Midbrain (tissue), 1 donor: ENCODE measurements at regions not wholly inside any gene's neighbourhood (a gene's known extent, or its start where the extent isn't known, plus 50 kb on each side); places are given as distances from the start of the nearest gene placed in this dataset.

ENCODE experiments used
- DNase-seq: peaks from one replicate; lab custom pipeline; 2025; lab: John Stamatoyannopoulos, UW

DNA sequence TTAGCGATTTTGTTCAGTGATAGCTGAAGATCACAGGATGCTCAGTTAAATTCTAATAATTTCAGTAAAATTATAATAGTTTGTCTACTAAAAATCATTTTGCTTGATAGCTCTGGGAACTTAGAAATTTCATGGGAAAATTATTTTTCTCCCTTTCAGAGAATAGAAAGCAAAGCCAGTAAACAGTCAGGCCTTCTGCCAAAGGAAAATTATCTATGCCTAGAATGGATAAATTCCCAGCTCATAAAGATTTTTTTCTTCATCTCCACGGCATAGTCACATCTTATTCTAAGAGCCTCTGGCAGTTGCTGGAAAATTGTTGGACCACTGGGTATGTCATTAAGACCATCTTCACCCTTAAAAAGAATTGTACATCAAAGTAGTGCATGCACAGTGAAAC is 169.6 kb upstream of the ANO3 start:
- no peak for DNase-seq

DNA sequence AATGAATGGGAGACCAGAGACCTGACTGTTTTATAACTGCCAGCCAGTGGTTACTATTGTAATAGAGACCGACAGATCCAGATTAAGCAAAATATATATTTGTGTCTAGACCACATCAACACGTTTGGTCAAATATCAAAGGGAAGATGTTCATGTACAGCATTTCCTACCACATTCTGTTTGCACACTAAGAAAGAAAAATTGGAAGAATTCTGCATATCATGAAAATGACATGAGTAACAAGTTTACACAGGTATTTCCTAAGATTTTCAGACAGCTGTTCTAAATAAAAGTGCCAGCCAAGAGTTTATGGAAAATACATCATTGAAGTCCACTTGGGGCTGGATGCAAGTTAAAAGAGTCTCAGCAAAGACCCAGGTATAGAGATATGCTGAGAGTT is 145.5 kb upstream of the ANO3 start:
- no peak for DNase-seq

DNA sequence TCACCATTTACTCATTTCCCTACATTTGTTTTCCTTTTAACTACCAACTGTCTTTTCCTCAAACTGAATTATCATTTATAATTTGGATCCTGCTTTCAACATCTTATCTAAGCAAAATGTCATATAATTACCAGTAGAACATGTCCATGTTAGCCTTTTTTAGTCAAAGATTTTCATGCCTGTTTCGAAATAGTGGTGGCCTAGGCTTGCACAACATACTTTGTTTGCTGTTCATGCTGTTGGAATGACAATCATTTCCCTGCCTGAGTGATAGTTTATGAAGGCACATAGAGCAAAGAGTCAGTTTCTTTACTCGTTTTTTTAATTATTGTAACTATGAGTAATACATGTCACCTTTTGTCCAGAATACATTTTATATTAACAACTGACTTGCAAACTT is 144.3 kb upstream of the ANO3 start:
- no peak for DNase-seq

DNA sequence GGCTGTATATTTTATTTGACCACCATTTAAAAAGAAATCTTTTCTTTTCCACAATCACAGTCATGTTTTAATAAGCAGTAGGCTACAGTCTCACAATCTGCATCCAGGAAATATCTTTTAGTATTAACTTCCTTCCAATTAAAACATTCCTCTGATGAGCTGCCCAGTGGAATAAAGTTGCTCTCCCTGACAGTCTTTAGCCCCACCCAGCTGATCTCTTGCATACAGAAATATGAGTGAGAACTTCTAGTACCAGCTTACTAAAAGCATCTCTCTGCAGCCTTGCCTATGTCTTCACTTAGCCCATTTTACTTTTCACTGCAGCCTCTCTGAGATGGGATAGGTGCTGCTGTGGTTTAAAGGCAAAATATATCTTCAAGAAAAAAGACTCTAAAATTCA is 143.4 kb upstream of the ANO3 start:
- DNase-seq = no peak

DNA sequence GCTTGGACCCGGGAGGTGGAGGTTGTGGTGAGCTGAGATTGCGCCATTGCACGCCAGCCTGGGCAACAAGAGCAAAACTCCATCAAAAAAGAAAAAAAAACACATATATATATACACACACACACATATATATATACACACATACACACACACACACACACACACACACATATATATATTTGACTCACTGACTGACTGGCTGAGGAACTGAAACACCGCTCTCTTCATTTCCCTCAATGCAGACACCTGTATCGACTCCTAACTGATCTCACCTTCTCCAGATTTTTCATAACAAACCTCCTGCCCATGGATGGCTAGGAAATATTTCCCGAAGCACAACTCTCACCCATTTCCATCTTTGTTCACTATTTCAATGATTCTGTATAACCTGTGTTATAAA is 140.7 kb upstream of the ANO3 start:
- DNase-seq = no peak

DNA sequence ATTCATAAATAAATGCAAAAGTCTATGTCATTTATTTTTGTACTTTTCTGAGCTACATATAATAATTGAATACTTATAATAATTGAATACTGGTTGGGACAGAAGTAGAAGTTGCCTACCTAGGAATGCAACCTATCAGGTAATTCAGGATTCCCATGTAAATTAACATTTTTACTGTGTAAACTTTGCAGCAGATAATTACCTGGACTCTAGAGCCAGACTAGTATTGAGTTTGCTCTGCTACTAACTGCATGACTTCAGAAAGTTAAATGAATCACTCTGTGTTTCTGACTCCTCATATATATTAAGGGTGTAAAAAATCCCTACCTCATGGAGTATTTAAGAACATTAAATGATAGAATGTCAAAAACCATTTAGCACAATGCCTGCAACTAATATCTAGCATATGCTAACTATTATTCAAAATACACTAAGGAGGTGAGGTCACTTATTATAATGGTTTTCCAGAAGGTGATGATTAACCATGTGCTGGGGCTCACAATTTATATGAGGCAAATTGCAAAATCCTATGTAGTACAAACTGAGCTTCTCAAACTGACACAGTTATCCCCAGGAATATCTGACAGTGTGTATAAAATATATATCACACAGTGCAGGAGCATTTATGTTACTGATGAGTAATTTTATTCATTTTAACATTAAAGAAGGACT is 138.1 kb upstream of the ANO3 start:
- DNase-seq = no peak

DNA sequence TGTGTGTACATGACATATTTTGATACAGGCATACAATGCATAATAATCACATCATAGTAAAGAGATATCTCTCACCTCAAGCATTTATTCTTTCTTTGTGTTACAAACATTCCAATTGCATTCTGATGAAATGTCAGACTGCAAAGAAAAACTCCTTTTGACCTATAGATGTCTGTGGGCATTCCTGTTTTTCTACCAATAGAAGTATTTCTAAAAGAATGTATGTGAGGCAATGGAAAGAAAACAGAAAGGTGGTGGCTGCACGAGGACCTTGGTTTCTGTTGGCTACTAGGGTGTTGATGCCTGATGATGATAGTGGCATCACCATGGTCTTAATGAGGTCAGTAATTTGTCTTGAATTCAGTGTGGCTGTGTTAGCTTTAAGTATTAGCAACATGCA is 137.0 kb upstream of the ANO3 start:
- DNase-seq = no peak

DNA sequence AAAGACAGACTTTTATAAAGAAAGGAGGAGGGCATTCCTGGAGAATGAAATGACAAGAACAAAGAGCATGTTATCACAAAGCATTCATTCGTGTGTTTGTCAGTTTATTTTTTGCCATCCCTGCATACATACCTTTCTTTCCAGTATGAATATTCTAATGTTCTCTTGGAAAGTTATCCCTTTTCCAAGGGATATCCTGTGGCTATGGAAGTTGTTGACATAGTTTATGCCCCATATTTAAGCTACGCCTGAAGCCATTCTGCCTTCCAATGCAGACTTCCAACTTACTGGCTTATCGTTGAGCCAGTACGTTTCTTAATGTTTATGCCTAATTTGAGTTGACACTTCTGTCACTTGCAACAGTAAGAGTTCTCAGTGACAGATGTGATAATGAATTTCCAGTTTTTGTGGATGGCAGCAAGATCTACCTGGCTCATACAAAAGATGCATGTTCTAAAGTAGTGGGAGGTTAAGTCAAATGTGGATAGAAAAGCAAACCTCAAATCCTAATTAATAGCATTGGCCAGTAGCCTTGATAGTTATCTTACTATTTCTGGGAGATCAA is 133.3 kb upstream of the ANO3 start:
- no peak for DNase-seq

DNA sequence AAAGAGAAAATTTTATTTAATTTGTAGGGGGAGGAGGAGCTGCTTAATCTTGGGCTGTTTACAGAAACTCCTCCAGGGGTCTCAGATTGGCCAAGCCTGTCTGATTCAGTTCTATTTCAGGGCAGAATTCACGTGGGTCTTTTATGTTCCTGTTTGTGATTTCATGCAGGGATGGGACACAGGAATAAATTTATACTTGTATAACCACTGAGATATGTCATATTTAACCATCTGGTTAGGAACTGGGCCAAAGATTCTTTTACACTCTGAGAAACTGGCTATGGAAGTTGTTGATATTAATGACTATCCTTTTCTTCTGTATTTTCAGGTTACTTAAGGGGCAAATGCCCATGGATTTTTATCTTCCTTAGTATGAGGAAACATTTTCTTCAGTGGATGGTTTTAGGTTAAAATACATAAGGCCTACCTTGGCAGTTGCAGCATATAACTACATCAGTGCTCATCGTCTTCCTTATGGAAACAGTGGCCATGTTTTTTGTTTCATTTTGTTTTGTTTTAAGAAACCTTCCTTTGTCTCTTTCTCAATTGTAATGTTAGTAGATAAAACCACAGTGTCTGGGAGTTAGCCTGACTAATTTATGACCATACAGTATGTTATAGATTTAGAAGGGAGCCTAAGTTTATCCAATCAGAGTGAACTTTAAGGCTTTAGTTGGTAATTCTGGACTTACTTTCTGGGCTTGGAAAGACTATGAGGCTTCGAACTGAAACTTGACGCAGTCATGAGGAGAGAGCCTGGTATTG is 132.4 kb upstream of the ANO3 start:
- DNase-seq = no peak

DNA sequence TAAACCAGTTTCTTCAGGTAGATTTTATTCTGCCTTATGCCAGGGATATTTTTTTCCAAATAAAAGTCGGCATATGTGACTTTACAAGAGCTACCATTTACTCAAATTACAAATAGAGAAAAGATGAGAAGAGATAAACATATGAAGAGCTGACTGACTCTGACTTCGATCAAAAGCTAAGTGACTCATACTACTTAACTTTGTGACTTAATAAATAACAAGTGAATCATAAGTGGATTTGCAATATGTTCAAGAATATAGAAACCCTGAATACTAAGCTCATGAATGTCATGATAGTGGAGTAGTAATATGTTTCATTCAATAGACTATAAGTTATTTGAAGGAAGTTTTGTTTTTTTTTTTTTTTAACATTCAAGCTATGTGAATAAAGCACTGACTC is 130.5 kb upstream of the ANO3 start:
- no peak for DNase-seq

DNA sequence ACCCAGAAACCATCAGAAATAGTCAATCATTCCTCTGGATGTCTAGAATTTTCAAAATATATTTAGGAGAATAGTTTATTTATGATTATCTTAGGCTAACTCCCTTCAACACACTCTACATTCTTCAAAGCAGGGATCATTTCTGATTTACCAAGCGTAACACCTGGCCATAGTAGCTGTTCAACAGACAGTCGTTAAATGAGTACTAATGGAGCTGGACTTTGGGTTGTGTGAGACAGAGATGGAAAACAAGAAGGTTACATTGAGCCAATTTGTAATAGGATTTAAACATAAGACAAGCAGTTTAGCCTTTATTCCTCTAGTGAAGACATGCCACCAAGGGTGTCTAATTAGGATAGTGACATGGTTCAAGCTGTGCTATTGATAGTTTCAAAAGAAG is 129.2 kb upstream of the ANO3 start:
- no peak for DNase-seq

DNA sequence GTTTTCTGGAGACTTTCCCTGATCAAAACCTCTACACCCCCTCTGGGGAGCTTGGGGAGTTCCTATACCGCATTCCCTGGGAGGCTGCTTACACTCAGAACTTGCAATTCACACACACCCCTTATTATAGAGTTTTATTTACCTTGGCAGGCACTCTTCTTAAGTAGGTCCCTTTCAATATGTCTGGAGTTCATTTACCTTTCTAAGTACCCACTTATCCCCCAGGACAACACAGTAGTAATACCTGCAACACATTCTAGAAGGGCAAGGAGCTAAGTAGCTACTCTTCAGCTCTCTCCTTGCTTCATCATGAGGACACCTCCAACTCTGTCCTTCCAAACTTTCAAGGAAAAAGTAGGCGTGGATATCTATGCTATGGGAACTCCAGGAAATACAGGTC is 127.8 kb upstream of the ANO3 start:
- DNase-seq = no peak

DNA sequence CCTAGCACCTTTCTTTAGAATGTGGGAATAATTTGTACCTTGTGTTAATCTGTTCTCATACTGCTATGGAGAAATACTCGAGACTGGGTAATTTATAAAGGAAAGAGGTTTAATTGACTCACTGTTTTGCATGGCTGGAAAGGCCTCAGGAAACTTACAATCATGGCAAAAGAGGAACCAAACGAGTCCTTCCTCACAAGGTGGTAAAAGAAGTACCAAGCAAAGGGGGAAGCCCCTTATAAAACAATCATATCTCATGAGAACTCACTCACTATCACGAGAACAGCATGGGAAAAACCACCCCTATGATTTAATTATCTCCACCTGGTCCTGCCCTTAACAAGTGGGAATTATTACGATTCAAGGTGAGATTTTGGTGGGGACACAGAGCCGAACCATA is 127.1 kb upstream of the ANO3 start:
- no peak for DNase-seq

DNA sequence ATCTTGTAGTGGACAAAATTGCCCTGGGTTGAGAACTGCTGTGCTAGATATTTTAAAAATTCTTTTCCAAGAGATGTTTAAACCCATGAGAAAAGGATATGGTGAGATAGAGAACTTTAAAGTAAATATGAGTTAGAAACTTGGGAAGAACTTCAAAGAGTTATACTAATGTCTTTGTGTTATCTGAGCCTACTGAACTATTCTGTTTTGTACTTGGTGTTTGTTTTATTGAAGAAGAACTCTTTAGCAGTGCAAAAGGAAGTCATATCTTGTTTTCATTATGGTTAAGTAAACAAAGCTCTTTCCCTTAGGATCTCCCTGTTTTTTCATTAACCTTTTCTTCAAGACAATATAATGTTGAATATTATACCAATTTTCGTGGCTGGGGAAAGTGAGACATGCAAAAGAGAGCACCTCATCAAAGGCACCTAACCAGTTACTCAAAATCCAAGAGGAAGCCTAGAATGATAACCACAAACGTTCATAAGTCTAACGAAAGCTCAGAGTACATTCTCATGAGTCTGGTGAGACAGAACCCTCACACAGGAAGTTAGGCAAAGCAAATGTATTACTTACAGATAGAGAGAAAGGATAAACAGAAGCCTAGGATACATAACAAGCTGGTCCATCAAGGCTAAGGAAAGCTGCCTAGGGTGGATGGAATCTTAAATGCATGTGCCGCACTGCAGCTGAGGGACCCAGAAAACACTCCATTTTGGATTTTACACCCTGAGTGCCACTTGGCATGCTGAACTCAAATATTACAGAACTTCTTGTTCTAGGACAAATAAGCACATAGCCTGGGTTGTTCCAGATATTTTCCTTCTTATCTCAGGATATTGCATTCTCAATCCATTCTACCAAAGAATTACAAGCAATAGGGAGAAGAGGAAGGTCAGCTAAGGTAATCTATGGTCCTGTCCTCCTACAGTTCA is 112.5 kb upstream of the ANO3 start:
- no peak for DNase-seq

DNA sequence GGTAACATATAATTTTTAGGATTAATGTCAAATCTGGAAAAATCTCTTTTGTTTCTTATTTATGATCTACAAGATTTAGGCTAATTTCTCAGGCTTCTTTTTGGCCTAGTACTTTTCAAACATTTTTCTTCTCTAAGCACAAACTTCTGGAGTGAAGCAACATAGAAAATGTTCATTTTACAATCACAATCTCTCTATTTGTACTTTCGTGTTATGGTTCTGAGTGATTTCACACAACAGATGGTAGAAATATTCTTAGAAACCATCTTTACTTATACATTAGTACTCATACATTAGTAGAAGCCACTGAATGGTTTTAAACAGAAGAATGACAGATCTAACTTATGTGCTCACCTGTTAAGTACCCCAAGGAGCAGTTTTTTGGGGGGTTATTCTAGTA is 106.3 kb upstream of the ANO3 start:
- DNase-seq = no peak

DNA sequence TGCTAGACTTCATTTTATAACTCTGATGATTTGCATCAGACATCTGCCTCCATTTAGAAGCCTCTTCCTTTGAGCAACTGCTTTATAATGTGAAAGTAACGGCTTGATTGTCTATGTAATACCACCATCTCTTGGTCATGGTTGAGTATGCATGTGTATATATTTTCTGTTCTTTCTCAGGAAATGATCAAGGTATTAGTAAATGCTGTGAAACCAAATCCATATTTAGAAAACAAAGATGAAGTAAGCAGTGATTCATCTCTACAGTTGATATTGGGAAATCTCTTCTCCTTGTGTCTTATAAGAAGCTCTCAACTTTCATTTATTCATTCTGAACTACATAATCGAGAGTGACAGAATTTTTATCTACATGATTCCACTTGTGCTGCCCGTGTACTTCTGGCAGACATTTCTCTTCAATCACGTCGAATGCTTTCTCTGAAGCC is 104.6 kb upstream of the ANO3 start:
- peak; percentile 29 for DNase-seq

DNA sequence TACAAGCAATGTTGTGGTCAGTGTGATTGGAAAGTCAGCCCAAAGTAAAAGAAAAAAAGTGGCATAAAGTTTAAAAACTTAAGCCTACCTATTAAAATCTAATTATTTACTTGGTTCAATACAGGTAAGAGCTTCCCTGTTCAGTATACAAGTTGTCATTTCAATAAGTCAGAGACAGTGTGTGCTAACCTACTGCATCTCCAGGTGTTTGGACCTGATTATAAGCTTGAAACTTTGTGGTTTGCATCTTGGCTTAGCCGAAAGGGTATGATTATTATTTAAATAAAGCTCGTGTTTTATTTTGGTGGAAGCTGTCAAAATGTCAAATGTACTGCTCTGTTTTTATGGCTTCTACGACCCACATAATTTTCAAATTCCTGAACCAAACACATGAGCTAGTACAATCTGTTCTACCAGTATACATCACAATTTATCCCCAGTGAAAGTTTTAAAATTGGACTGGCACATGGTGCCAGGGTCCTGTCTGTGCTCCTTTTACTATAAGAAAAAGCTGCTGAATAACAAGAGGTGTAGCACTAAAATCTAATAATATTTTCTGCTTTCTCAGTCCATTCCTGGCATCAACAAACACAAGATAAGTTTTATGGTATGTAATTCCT is 103.9 kb upstream of the ANO3 start:
- no peak for DNase-seq

DNA sequence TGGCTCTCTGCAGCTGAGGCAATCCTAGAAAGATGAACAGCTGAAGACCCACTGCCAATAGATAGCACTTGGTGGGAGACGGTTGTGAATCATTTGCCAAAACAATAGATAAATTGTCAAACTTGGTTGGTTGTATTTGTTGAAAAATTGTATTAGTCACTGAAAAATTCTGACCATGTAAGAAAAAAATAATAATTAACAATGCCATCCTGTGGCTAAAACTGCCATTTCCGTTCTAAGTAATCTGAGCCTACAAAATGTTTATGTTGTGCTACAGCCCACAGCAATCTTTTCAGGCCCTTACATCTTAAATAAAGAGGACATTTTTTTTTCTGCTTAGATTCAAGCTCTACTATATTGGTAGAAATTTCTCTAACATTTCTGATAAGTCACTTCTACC is 103.2 kb upstream of the ANO3 start:
- DNase-seq = no peak

DNA sequence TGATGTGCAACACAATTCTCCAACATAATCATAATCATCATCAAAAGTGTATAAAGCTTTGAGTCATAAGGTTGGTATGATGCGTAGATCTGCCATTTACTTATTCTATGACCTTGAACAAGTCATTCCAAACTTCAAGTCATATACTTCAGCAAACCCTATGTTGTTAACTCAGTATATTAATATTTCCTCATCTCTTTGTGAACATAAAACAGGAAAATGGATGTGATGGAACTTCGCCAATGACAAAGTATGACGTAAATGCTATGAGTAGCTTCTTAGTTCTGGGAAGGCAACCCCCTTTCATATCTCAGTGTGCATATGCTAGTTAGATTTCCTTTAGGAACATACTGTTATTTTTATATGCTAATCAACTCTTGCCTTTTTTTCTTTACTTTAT is 102.7 kb upstream of the ANO3 start:
- no peak for DNase-seq

DNA sequence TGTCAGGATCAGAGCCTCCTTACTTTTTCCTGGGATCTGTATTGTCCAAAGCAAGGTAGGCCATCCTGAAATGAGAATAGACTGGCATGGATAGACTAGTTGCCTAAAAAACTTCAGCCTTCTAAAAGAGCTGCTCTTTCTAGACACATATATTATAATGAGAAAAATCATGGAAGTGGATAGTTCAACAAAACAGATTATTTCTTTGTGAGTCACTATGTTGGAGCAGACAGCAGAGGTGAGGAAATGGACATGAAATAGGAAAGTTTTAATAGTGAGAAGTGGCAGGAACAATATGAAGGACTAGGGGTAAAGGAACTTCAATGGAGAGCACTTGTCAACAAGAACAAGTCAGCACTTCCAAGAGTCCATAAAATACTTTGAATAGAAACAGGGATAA is 101.9 kb upstream of the ANO3 start:
- DNase-seq = no peak

DNA sequence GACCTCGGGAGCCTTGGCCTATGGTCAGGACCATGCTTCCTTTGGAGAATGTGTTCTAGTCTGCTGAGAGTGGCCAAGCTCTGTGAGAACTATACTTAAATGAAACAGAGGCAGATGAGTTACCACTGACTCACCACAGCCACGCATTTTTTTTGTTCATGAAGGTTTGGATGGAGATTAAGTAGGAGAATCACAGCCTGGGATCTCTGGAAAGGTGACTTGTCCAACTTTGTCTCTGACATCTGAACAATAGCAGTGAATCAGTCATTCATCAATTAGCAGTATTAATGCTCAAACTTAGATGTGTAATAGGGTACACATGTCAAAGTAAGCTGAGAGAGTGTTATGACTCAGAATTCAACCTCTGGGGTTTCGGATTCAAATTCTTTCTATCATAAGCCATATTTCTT is 100.7 kb upstream of the ANO3 start:
- DNase-seq = no peak

DNA sequence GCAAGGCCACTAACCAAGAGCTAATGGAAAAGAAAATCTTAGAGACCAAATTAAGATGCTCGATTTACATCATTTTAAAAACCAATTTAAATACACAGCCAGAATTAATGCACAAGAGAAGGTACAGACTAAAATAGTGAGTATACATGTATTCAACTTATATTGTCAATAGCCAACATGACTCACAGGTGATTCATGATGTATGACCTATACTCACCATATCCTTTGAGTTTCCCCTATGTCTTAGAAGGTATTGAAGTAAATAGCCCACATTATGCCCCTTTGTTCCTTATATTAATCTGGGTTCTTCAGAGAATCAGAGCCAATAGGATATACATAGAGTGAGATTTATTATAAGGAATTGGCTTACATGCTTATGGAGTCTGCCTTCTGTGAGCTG is 97.5 kb upstream of the ANO3 start:
- DNase-seq = no peak
